ENCODE measurements at regions not wholly inside any gene's neighbourhood (a gene's known extent, or its start where the extent isn't known, plus 50 kb on each side); places are given as distances from the start of the nearest gene placed in this dataset.

GRCh38 chr11:30116512-30116911 lies 99.7 kb upstream of the KCNA4 start:
- TF ChIP-seq CTCF (IDR thresholded peaks at IDR 0.05): no peak
- TF ChIP-seq POLR2A (IDR thresholded peaks at IDR 0.05): no peak
